HG03175 (cell line): ENCODE measurements at regions not wholly inside any gene's neighbourhood (a gene's known extent, or its start where the extent isn't known, plus 50 kb on each side); places are given as distances from the start of the nearest gene placed in this dataset.
"Not testable (repeated sequence)": the region's sequence is repeated elsewhere in the genome, so short reads cannot be mapped to it uniquely, and the experiment has no call there.

Experiments used
- ATAC-seq: cut with Tn5 transposase; IDR thresholded peaks from one replicate; pipeline ENCODE4 v1.9.1; 2021; ENCODE audit warnings: mild to moderate bottlenecking, moderate library complexity; ENCODE audit not compliant: unreplicated experiment

GRCh38 chr6:51463321-51463720 lies 624.1 kb downstream of the PKHD1 start:
- ATAC-seq: no peak

- no peak for ATAC-seq
Observed at GRCh38 chr6:51464956-51465355, 622.5 kb downstream of the PKHD1 start.

GRCh38 chr6:51466427-51466826 lies 621.0 kb downstream of the PKHD1 start:
- ATAC-seq: no peak

GRCh38 chr6:51467231-51467952 lies 620.0 kb downstream of the PKHD1 start:
- ATAC-seq: no peak

- ATAC-seq: no peak
Observed at GRCh38 chr6:51468704-51469103, 618.7 kb downstream of the PKHD1 start.

GRCh38 chr6:51472745-51473487 lies 614.5 kb downstream of the PKHD1 start:
- no peak for ATAC-seq

- no peak for ATAC-seq
Observed at GRCh38 chr6:51474022-51474975, 613.1 kb downstream of the PKHD1 start.

GRCh38 chr6:51477711-51478311 lies 609.6 kb downstream of the PKHD1 start:
- ATAC-seq: no peak

GRCh38 chr6:51479296-51479695 lies 608.1 kb downstream of the PKHD1 start:
- ATAC-seq: no peak

GRCh38 chr6:51480040-51480439 lies 607.4 kb downstream of the PKHD1 start:
- no peak for ATAC-seq

- not testable (repeated sequence) for ATAC-seq
Observed at GRCh38 chr6:51485869-51486268, 601.5 kb downstream of the PKHD1 start.

GRCh38 chr6:51487937-51488336 lies 599.5 kb downstream of the PKHD1 start:
- ATAC-seq: no peak

- no peak for ATAC-seq
Observed at GRCh38 chr6:51489133-51489532, 598.3 kb downstream of the PKHD1 start.

- ATAC-seq: no peak
Observed at GRCh38 chr6:51490101-51490500, 597.3 kb downstream of the PKHD1 start.

GRCh38 chr6:51494342-51494741 lies 593.1 kb downstream of the PKHD1 start:
- no peak for ATAC-seq

- ATAC-seq: no peak
Observed at GRCh38 chr6:51495096-51495495, 592.3 kb downstream of the PKHD1 start.

- no peak for ATAC-seq
Observed at GRCh38 chr6:51495610-51496396, 591.6 kb downstream of the PKHD1 start.

GRCh38 chr6:51502996-51503395 lies 584.4 kb downstream of the PKHD1 start:
- no peak for ATAC-seq

GRCh38 chr6:51505434-51505833 lies 582.0 kb downstream of the PKHD1 start:
- no peak for ATAC-seq

GRCh38 chr6:51509597-51509996 lies 577.8 kb downstream of the PKHD1 start:
- ATAC-seq: no peak
